Colonic mucosa (tissue), 4 donors: ENCODE measurements at regions not wholly inside any gene's neighbourhood (a gene's known extent, or its start where the extent isn't known, plus 50 kb on each side); places are given as distances from the start of the nearest gene placed in this dataset.

Experiments
- DNase-seq: peaks from one replicate; pipeline ENCODE4 v3.0.0-alpha.2; 2020
- H3K27ac ChIP-seq: fragments of 200-600 bp; one replicate; pipeline ENCODE4 v1.8.0; 2021
- H3K27me3 ChIP-seq: fragments of 200-600 bp; one replicate; pipeline ENCODE4 v1.8.0; 2021
- H3K36me3 ChIP-seq: fragments of 200-600 bp; one replicate; pipeline ENCODE4 v1.8.0; 2021
- H3K4me1 ChIP-seq: fragments of 200-600 bp; one replicate; pipeline ENCODE4 v1.8.0; 2021; ENCODE audit warnings: mild to moderate bottlenecking
- H3K4me3 ChIP-seq: fragments of 200-600 bp; one replicate; pipeline ENCODE4 v1.8.0; 2021
- H3K9ac ChIP-seq, 2 donors: one replicate each; pipeline ENCODE4 v1.7.0; 2013; ENCODE audit warnings: control low read depth in 2 of 2, low read depth in 2 of 2, low read length in 2 of 2
- H3K9me3 ChIP-seq: fragments of 200-600 bp; one replicate; pipeline ENCODE4 v1.8.0; 2021
- intact Hi-C: fragments of 100-400 bp; cut with DNase I; formaldehyde crosslinking; loops from one replicate; pipeline ENCODE4 v1.14.1; 2022
- TF ChIP-seq, protein P1 (sequence below): fragments of 200-600 bp; IDR thresholded peaks from one replicate; pipeline ENCODE4 v1.8.0; 2022; ENCODE audit warnings: antibody characterized with exemption, mild to moderate bottlenecking
- donor health status: healthy.
- donor health status: DM: no; HTN: no; CAD: no.
- donor health status: DM: no; HTN: no; CAD: no.

DNA sequence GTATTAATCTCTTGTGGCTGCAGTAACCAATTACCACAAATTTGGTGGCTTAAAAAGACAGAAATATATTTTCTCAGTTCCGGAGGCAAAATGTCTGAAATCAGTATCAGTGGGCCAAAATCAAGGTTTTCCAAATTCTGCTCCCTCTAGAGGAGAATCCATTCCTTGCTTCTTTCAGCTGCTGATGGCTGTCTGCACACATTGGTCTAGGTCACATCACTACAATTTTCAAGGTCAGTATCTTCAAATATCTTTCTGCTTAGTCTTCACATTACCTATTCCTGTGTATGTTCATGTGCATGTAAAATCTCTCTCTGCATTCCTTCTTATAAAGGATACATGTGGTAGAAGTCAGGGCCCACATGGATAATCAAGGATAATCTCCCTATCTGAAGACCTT, 999.4 kb downstream of the KCNT2 start:
- no peak for DNase-seq
- intact Hi-C loops, result no loop called here
- Histone ChIP-seq H3K9ac (no peak overlapping the region), H3K4me3 (no peak overlapping the region), H3K27me3 (no peaks in the 10 kb centered on the region), H3K36me3 (no peaks in the 10 kb centered on the region), H3K9me3 (no peaks in the 10 kb centered on the region), H3K27ac (no peak overlapping the region), H3K4me1 (no peaks in the 10 kb centered on the region)
- TF ChIP-seq, protein P1, sequence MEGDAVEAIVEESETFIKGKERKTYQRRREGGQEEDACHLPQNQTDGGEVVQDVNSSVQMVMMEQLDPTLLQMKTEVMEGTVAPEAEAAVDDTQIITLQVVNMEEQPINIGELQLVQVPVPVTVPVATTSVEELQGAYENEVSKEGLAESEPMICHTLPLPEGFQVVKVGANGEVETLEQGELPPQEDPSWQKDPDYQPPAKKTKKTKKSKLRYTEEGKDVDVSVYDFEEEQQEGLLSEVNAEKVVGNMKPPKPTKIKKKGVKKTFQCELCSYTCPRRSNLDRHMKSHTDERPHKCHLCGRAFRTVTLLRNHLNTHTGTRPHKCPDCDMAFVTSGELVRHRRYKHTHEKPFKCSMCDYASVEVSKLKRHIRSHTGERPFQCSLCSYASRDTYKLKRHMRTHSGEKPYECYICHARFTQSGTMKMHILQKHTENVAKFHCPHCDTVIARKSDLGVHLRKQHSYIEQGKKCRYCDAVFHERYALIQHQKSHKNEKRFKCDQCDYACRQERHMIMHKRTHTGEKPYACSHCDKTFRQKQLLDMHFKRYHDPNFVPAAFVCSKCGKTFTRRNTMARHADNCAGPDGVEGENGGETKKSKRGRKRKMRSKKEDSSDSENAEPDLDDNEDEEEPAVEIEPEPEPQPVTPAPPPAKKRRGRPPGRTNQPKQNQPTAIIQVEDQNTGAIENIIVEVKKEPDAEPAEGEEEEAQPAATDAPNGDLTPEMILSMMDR, result no peak

DNA sequence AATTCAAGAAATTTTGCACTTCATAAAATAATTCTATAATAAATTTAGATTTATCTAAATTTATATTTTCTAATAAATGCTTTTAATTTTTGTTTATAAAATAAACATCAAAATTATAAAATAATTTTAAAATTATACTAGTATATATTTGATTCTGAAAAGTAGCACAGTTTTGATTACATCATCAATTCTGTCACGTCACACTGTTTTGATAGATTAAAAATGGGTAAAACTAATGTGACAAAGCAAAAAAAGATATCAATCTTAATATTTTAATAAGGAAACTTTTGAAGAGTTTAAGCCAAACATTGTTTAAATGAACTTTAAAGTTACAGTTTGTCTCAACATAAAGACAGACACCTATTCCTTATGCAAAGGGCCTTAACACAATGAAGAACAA, 1001.8 kb downstream of the KCNT2 start:
- H3K4me3 ChIP-seq, result no peak overlapping the region
- H3K27ac ChIP-seq, result no peak overlapping the region
- no peaks in the 10 kb centered on the region for H3K9me3 ChIP-seq
- H3K4me1 ChIP-seq, result no peaks in the 10 kb centered on the region
- H3K9ac ChIP-seq, result no peak overlapping the region
- no peaks in the 10 kb centered on the region for H3K27me3 ChIP-seq
- no peak for DNase-seq
- intact Hi-C loops, result no loop called here
- H3K36me3 ChIP-seq, result no peaks in the 10 kb centered on the region
- TF ChIP-seq, protein P1, result no peak

DNA sequence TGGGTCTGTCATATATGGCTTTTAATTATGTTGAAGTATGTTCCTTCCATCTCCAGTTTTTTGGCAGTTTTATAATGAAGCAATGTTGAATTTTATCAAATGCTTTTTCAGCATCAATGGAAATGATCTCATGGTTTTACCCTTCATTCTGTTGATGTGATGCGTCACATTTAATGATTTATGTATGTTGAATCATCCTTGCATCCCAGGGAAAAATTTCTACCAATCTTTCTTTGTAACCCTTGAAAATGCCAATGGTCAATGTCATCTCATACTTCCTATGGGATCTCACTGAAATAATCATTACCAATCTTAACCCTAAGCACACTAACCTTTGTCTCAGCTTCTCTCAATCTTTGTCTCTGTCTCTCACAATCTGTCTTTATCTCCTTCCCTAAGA, 1004.0 kb downstream of the KCNT2 start:
- Histone ChIP-seq H3K36me3 (no peaks in the 10 kb centered on the region), H3K4me3 (no peak overlapping the region), H3K4me1 (no peaks in the 10 kb centered on the region), H3K27ac (no peak overlapping the region), H3K9me3 (no peaks in the 10 kb centered on the region), H3K9ac (no peak overlapping the region), H3K27me3 (no peaks in the 10 kb centered on the region)
- no peak for DNase-seq
- TF ChIP-seq, protein P1, result no peak
- intact Hi-C loops, result no loop called here

DNA sequence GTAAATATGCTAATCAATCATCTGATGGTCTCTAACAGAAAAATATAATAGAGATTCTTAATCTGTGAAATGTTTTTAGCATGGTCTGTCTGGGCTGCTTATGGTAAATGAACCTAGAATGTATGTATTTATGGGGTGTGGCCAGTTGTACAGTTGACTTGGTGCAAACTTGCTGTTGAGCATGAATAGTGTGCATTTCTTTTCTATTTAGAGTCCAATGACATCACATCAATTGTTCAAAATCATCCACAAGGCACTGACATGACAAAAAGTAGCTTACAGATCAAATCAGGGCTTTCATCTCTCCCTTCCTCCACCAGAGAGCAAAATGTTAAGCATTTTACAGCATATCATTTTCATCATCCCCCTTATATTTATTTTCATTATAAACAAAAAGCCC, 1010.3 kb downstream of the KCNT2 start:
- no peaks in the 10 kb centered on the region for H3K9me3 ChIP-seq
- H3K27me3 ChIP-seq, result no peaks in the 10 kb centered on the region
- intact Hi-C loops, result no loop called here
- TF ChIP-seq, protein P1, result no peak
- DNase-seq, result no peak
- H3K4me1 ChIP-seq, result no peaks in the 10 kb centered on the region
- H3K27ac ChIP-seq, result no peak overlapping the region
- H3K4me3 ChIP-seq, result no peak overlapping the region
- no peaks in the 10 kb centered on the region for H3K36me3 ChIP-seq
- H3K9ac ChIP-seq, result no peak overlapping the region

DNA sequence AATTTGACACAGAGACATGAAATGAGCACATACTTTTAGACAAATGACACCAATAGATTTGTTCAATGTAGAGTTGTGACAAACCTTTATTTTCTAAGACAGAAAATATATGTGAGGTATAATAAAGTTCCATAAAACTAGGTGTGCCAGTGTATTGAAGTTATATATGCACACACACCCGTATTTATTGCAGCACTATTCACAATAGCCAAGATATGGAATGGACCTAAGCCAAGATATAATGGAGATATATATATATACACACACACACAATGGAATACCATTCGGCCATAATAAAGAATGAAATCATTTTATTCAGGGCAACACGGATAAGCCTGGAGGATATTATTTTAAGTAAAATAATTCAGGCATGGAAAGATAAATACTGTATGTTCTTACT, 1013.5 kb downstream of the KCNT2 start:
- intact Hi-C loops, result no loop called here
- H3K27ac ChIP-seq, result peak overlapping the region; percentile 70
- TF ChIP-seq, protein P1, result no peak
- H3K4me3 ChIP-seq, result no peak overlapping the region
- H3K27me3 ChIP-seq, result no peaks in the 10 kb centered on the region
- H3K9me3 ChIP-seq, result no peaks in the 10 kb centered on the region
- H3K36me3 ChIP-seq, result no peaks in the 10 kb centered on the region
- H3K9ac ChIP-seq, result no peak overlapping the region
- no peaks in the 10 kb centered on the region for H3K4me1 ChIP-seq
- no peak for DNase-seq

DNA sequence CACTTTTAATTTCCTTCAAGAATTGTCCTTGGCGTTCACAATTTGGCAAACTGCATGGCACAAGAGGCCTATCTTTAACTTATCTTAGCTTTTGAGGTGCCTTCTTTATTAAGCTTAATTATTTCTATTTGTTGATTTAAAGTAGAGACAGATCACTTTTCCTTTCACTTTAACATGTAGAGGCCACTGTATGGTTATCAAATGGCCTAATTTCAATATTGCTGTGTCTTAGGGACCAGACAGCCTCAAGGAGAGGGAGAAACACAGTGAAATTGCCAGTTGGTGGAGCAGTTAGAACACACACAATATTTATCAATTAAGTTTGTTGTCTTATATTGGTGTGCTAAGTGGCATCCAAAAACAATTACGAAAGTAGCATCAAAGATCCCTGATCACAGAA, 1013.9 kb downstream of the KCNT2 start:
- Histone ChIP-seq H3K9ac (peak overlapping the region in 1 of 2 donors; percentile 48), H3K27me3 (no peaks in the 10 kb centered on the region), H3K27ac (peak overlapping the region; percentile 70), H3K4me1 (no peaks in the 10 kb centered on the region), H3K36me3 (no peaks in the 10 kb centered on the region), H3K4me3 (no peak overlapping the region), H3K9me3 (no peaks in the 10 kb centered on the region)
- intact Hi-C loops, result no loop called here
- no peak for DNase-seq
- TF ChIP-seq, protein P1, result no peak
